WTC11 (cell line): ENCODE measurements at regions not wholly inside any gene's neighbourhood (a gene's known extent, or its start where the extent isn't known, plus 50 kb on each side); places are given as distances from the start of the nearest gene placed in this dataset.

Experiments used
- ATAC-seq: fragments of 200-7000 bp; cut with Tn5 transposase; 2 replicates; pipeline ENCODE4 v1.10.0; 2021; ENCODE audit warnings: mild to moderate bottlenecking, moderate library complexity
- CTCF ChIA-PET: fragments of 300-600 bp; sonication (Branson Sonifier 250); formaldehyde crosslinking; loops from one replicate; lab custom pipeline; 2021; ENCODE audit warnings: antibody characterized with exemption; lab: Charles Lee
- POLR2A ChIA-PET: fragments of 350-600 bp; sonication (Branson Sonifier 250); formaldehyde crosslinking; loops from one replicate; lab custom pipeline; 2021; ENCODE audit warnings: antibody characterized with exemption; lab: Charles Lee
- DNase-seq: peaks from one replicate; pipeline ENCODE4 v3.0.0; 2021; ENCODE audit warnings: low spot score
- H3K27ac Mint-ChIP-seq: 2 replicates; pipeline ENCODE4 v1.8.0; 2021; ENCODE audit warnings: mixed read lengths
- H3K27me3 Mint-ChIP-seq: 2 replicates; pipeline ENCODE4 v1.8.0; 2021; ENCODE audit warnings: low read depth, mild to moderate bottlenecking, moderate library complexity, mixed read lengths
- H3K36me3 Mint-ChIP-seq: 2 replicates; pipeline ENCODE4 v1.8.0; 2021; ENCODE audit warnings: mixed read lengths
- H3K4me1 Mint-ChIP-seq: 2 replicates; pipeline ENCODE4 v1.8.0; 2022; ENCODE audit warnings: mixed read lengths
- H3K4me3 Mint-ChIP-seq: 2 replicates; pipeline ENCODE4 v1.8.0; 2021; ENCODE audit warnings: mild to moderate bottlenecking, moderate library complexity, mixed read lengths
- H3K9me3 Mint-ChIP-seq: 2 replicates; pipeline ENCODE4 v1.8.0; 2021; ENCODE audit warnings: mixed read lengths
- CDX4 ChIP-seq: fragments of 250-450 bp; sonication (Bioruptor Pico); IDR thresholded peaks from 2 replicates; pipeline ENCODE4 v1.9.0; 2021; ENCODE audit warnings: moderate library complexity, mild to moderate bottlenecking, inconsistent platforms, borderline replicate concordance
- CREM ChIP-seq: sonication (generic); formaldehyde crosslinking; IDR thresholded peaks from 2 replicates; pipeline ENCODE4 v1.8.1; 2022; ENCODE audit warnings: mild to moderate bottlenecking, missing genetic modification reagents, moderate library complexity
- ELF4 ChIP-seq: sonication (generic); formaldehyde crosslinking; IDR thresholded peaks from 2 replicates; pipeline ENCODE4 v1.8.1; 2022; ENCODE audit warnings: low read depth, mild to moderate bottlenecking, moderate library complexity, missing genetic modification reagents
- EMX1 ChIP-seq: fragments of 250-450 bp; sonication (Bioruptor Pico); IDR thresholded peaks from 2 replicates; pipeline ENCODE4 v1.8.0; 2021; ENCODE audit warnings: mild to moderate bottlenecking
- ERG ChIP-seq: fragments of 250-450 bp; sonication (Bioruptor Pico); IDR thresholded peaks from 2 replicates; pipeline ENCODE4 v1.8.0; 2021; ENCODE audit warnings: mild to moderate bottlenecking
- FOXP1 ChIP-seq: sonication (generic); formaldehyde crosslinking; IDR thresholded peaks from 2 replicates; pipeline ENCODE4 v1.8.0; 2022; ENCODE audit warnings: missing genetic modification reagents, mild to moderate bottlenecking, moderate library complexity, borderline replicate concordance
- HMGA2 ChIP-seq: fragments of 250-450 bp; sonication (Bioruptor Pico); IDR thresholded peaks from 2 replicates; pipeline ENCODE4 v1.4.0; 2021; ENCODE audit warnings: mild to moderate bottlenecking, moderate library complexity
- IRF2 ChIP-seq: sonication (generic); formaldehyde crosslinking; IDR thresholded peaks from 2 replicates; pipeline ENCODE4 v1.8.0; 2022; ENCODE audit warnings: low read depth, missing genetic modification reagents, borderline replicate concordance
- MXD4 ChIP-seq: fragments of 250-450 bp; sonication (Bioruptor Pico); IDR thresholded peaks from 2 replicates; pipeline ENCODE4 v1.8.0; 2021; ENCODE audit warnings: mild to moderate bottlenecking, moderate library complexity, borderline replicate concordance
- NR3C1 ChIP-seq: sonication (generic); formaldehyde crosslinking; conservative IDR thresholded peaks from 2 replicates; pipeline ENCODE4 v1.8.1; 2023; ENCODE audit warnings: low read depth, mild to moderate bottlenecking, missing genetic modification reagents
- TEAD4 ChIP-seq: sonication (generic); formaldehyde crosslinking; IDR thresholded peaks from 2 replicates; pipeline ENCODE4 v1.8.0; 2022; ENCODE audit warnings: mild to moderate bottlenecking, missing genetic modification reagents
- TP53 ChIP-seq: sonication (generic); formaldehyde crosslinking; IDR thresholded peaks from 2 replicates; pipeline ENCODE4 v1.8.1; 2023; ENCODE audit warnings: mild to moderate bottlenecking, missing genetic modification reagents
- ZBTB21 ChIP-seq: sonication (generic); formaldehyde crosslinking; IDR thresholded peaks from 2 replicates; pipeline ENCODE4 v1.8.1; 2023; ENCODE audit warnings: mild to moderate bottlenecking, missing genetic modification reagents, borderline replicate concordance
- ZNF138 ChIP-seq: sonication (generic); formaldehyde crosslinking; conservative IDR thresholded peaks from 2 replicates; pipeline ENCODE4 v1.8.1; 2022; ENCODE audit warnings: mild to moderate bottlenecking, moderate library complexity, missing genetic modification reagents
- ZNF219 ChIP-seq: sonication (generic); formaldehyde crosslinking; IDR thresholded peaks from 2 replicates; pipeline ENCODE4 v1.8.0; 2023; ENCODE audit warnings: missing genetic modification reagents, mild to moderate bottlenecking, borderline replicate concordance
- ZNF396 ChIP-seq: fragments of 250-450 bp; sonication (Bioruptor Pico); IDR thresholded peaks from 2 replicates; pipeline ENCODE4 v1.8.0; 2021; ENCODE audit warnings: mild to moderate bottlenecking, moderate library complexity, borderline replicate concordance
- ZNF416 ChIP-seq: fragments of 250-450 bp; sonication (Bioruptor Pico); IDR thresholded peaks from 2 replicates; pipeline ENCODE4 v1.9.0; 2021; ENCODE audit warnings: mild to moderate bottlenecking, inconsistent platforms
- TF ChIP-seq, protein P1 (sequence below): sonication (generic); formaldehyde crosslinking; IDR thresholded peaks from 2 replicates; pipeline ENCODE4 v1.8.1; 2022; ENCODE audit warnings: mild to moderate bottlenecking, moderate library complexity, missing genetic modification reagents
- TF ChIP-seq, protein P2 (sequence below): sonication (generic); formaldehyde crosslinking; IDR thresholded peaks from 2 replicates; pipeline ENCODE4 v1.8.0; 2023; ENCODE audit warnings: missing genetic modification reagents
- TF ChIP-seq, protein P3 (sequence below): sonication (generic); formaldehyde crosslinking; IDR thresholded peaks from 2 replicates; pipeline ENCODE4 v1.8.1; 2023; ENCODE audit warnings: mild to moderate bottlenecking, missing genetic modification reagents, moderate library complexity
- TF ChIP-seq, protein P4 (sequence below): sonication (generic); formaldehyde crosslinking; conservative IDR thresholded peaks from 2 replicates; pipeline ENCODE4 v1.8.1; 2022; ENCODE audit warnings: mild to moderate bottlenecking, missing genetic modification reagents
- TF ChIP-seq, protein P5 (sequence below): sonication (generic); formaldehyde crosslinking; IDR thresholded peaks from 2 replicates; pipeline ENCODE4 v1.8.1; 2022; ENCODE audit warnings: low read depth, missing genetic modification reagents, borderline replicate concordance

DNA sequence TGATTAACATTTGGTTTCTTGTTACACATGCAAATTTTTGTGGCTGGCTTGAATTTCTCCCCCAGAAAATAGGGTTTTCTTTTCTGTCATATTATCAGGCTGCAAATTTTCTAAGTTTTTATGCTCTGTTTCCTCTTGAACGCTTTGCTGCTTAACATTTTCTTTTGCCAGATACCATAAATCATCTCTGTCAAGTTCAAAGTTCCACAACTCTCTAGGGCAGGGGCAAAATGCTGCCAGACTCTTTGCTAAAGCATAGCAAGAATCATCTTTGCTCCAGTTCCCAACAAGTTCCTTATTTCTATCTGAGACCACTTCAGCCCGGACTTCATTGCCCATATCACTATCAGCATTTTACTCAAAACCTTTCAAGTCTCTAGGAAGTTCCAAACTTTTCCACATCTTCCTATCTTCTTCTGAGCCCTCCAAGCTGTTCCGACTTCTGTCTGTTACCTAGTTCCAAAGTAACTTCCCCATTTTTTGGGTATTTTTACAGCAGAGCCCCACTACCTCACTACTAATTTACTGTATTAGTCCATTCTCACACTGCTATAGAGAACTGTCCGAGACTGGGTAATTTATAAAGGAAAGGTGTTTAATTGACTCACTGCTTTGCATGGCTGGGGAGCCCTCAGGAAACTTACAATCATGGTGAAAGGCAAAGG is 486.9 kb upstream of the NCAM2 start:
- DNase-seq: no peak
- peaks cover 16% of the 10 kb centered on the region for H3K36me3 Mint-ChIP-seq
- CTCF ChIA-PET: no interaction called here
- ATAC-seq: no peak
- no peak overlapping the region for H3K27ac Mint-ChIP-seq
- H3K4me3 Mint-ChIP-seq: no peak overlapping the region
- no peaks in the 10 kb centered on the region for H3K27me3 Mint-ChIP-seq
- H3K9me3 Mint-ChIP-seq: peaks cover 34% of the 10 kb centered on the region
- no peak for TF ChIP-seq MXD4 (CRISPR knock-in tag)
- TF ChIP-seq, protein P1, sequence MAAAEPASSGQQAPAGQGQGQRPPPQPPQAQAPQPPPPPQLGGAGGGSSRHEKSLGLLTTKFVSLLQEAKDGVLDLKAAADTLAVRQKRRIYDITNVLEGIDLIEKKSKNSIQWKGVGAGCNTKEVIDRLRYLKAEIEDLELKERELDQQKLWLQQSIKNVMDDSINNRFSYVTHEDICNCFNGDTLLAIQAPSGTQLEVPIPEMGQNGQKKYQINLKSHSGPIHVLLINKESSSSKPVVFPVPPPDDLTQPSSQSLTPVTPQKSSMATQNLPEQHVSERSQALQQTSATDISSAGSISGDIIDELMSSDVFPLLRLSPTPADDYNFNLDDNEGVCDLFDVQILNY (CRISPR knock-in tag): no peak
- TF ChIP-seq IRF2 (CRISPR knock-in tag): no peak
- no peak for TF ChIP-seq ZNF396 (CRISPR knock-in tag)
- no peak for TF ChIP-seq FOXP1 (CRISPR knock-in tag)
- no peak for TF ChIP-seq TP53 (CRISPR knock-in tag)
- TF ChIP-seq CDX4 (CRISPR knock-in tag): no peak
- TF ChIP-seq HMGA2: no peak
- TF ChIP-seq, protein P2, sequence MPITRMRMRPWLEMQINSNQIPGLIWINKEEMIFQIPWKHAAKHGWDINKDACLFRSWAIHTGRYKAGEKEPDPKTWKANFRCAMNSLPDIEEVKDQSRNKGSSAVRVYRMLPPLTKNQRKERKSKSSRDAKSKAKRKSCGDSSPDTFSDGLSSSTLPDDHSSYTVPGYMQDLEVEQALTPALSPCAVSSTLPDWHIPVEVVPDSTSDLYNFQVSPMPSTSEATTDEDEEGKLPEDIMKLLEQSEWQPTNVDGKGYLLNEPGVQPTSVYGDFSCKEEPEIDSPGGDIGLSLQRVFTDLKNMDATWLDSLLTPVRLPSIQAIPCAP (CRISPR knock-in tag): no peak
- TF ChIP-seq, protein P3, sequence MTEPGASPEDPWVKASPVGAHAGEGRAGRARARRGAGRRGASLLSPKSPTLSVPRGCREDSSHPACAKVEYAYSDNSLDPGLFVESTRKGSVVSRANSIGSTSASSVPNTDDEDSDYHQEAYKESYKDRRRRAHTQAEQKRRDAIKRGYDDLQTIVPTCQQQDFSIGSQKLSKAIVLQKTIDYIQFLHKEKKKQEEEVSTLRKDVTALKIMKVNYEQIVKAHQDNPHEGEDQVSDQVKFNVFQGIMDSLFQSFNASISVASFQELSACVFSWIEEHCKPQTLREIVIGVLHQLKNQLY (CRISPR knock-in tag): no peak
- TF ChIP-seq ERG (CRISPR knock-in tag): no peak
- TF ChIP-seq TEAD4 (CRISPR knock-in tag): no peak
- no peak for TF ChIP-seq CREM
- no peak for TF ChIP-seq ZNF219 (CRISPR knock-in tag)
- no peak for TF ChIP-seq EMX1
- TF ChIP-seq NR3C1 (CRISPR knock-in tag): no peak
- TF ChIP-seq ZNF416: no peak
- POLR2A ChIA-PET: no interaction called here
- no peaks in the 10 kb centered on the region for H3K4me1 Mint-ChIP-seq

DNA sequence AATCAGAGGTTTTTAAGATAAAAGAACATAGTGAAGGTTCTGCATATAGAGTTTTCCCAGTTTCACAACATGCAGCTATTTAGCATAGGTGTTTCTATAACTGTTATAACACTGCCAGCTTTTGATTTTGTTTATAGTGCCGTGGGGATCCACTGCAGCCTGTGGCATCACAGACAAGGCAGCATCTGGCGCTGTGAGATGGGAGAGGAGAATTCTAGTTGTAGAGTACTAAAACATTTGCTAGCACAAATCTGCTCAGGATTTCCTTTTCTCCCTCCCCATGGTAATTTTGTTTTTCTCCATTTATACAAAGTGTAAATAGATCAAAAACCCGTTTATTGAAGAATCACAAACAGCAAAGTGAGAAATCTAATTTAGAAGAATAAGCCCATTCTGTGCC is 482.8 kb upstream of the NCAM2 start:
- Mint-ChIP-seq H3K4me3 (no peak overlapping the region), H3K36me3 (peaks cover 11% of the 10 kb centered on the region), H3K4me1 (no peaks in the 10 kb centered on the region), H3K9me3 (peaks cover 13% of the 10 kb centered on the region), H3K27me3 (no peaks in the 10 kb centered on the region), H3K27ac (no peak overlapping the region)
- ChIA-PET CTCF (no interaction called here), POLR2A (no interaction called here)
- no peak for ATAC-seq
- no peak for TF ChIP-seq ELF4 (CRISPR knock-in tag)
- TF ChIP-seq ZNF138 (CRISPR knock-in tag): no peak
- TF ChIP-seq ZNF396 (CRISPR knock-in tag): no peak
- no peak for TF ChIP-seq ZBTB21 (CRISPR knock-in tag)
- TF ChIP-seq, protein P4, sequence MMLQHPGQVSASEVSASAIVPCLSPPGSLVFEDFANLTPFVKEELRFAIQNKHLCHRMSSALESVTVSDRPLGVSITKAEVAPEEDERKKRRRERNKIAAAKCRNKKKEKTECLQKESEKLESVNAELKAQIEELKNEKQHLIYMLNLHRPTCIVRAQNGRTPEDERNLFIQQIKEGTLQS: no peak
- TF ChIP-seq, protein P1 (CRISPR knock-in tag): no peak
- TF ChIP-seq, protein P5, sequence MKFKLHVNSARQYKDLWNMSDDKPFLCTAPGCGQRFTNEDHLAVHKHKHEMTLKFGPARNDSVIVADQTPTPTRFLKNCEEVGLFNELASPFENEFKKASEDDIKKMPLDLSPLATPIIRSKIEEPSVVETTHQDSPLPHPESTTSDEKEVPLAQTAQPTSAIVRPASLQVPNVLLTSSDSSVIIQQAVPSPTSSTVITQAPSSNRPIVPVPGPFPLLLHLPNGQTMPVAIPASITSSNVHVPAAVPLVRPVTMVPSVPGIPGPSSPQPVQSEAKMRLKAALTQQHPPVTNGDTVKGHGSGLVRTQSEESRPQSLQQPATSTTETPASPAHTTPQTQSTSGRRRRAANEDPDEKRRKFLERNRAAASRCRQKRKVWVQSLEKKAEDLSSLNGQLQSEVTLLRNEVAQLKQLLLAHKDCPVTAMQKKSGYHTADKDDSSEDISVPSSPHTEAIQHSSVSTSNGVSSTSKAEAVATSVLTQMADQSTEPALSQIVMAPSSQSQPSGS (CRISPR knock-in tag): no peak
- DNase-seq: no peak
